ENCODE measurements at regions not wholly inside any gene's neighbourhood (a gene's known extent, or its start where the extent isn't known, plus 50 kb on each side); places are given as distances from the start of the nearest gene placed in this dataset.

- no peak for DNase-seq
Observed at GRCh38 chr10:33807531-33808359, 473.3 kb upstream of the NRP1 start.

GRCh38 chr10:33805831-33806230, 471.4 kb upstream of the NRP1 start:
- no peak for DNase-seq

GRCh38 chr10:33804584-33804983, 470.1 kb upstream of the NRP1 start:
- DNase-seq = no peak

DNA sequence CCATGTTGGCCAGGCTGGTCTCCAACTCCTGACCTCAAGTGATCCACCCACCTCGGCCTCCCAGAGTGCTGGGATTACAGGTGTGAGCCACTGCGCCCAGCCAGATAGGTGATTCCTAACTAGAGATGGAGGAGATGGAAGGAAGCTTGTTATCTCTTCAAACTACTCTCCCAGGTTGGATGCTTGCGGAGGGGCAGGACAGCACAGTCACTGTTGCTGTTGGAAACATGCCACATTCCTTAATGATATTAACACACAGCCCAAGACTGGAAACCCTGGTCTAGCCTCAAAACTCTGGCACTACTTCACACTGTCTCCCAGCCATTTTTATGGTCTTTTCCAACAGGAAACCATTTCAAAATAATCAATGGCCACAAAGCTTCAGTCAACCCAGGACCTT, 468.8 kb upstream of the NRP1 start:
- DNase-seq = no peak

GRCh38 chr10:33802566-33802965, 468.1 kb upstream of the NRP1 start:
- no peak for DNase-seq

GRCh38 chr10:33801705-33802104, 467.2 kb upstream of the NRP1 start:
- DNase-seq = no peak

- no peak for DNase-seq
Observed at GRCh38 chr10:33800986-33801385, 466.5 kb upstream of the NRP1 start.

- DNase-seq = no peak
Observed at GRCh38 chr10:33800545-33800944, 466.1 kb upstream of the NRP1 start.

GRCh38 chr10:33799944-33800323, 465.5 kb upstream of the NRP1 start:
- DNase-seq = no peak

DNA sequence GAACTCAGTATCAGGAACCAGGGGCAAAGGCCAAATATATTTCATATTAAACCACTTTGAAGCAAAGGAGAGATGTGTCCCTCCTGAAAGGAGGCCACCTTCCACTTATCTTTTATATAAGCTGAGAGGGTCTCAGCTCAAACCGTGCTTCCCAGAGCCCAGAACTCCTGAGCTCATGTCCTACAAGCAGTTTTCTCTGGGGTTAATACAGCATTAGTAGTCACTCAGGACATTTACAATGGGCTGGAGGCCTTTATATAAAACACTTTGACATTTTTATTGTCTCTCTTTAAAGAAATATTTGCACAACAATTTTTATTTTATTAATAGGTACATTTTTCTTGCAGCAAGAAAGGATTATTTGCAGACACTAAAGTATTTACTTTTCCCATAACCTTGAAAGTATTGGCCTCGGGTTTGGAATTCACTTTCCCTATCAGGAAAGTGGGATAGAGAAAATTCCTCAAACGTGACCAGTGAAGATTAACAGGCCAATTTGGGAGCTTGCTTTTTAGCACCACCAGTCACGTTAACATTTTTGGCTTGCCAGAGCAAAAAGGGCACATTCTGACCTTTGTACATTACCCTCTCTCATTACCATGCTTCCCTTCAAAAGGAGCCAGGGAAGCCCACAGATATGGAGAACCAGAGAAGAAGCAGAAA, 464.9 kb upstream of the NRP1 start:
- no peak for DNase-seq

GRCh38 chr10:33798754-33799153, 464.3 kb upstream of the NRP1 start:
- DNase-seq = no peak

- no peak for DNase-seq
Observed at GRCh38 chr10:33796680-33797079, 462.2 kb upstream of the NRP1 start.

DNA sequence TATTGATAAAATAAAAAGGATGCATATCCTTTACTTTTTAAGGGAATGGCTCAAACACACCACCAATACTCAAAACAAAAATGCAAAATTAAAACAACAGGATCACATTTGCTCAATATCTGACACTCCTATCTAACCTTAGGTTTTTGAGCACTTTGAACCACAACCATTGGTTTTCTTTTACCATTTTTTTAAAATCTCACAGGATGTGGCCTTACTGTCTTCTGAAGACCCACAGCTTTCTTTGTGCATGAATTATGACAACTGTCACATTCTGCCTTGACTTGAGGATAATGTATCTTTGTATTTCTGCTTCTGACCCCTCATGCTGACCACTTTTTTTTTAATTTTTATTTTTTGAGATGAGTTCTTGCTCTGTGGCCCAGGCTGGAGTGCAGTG, 461.1 kb upstream of the NRP1 start:
- no peak for DNase-seq

DNA sequence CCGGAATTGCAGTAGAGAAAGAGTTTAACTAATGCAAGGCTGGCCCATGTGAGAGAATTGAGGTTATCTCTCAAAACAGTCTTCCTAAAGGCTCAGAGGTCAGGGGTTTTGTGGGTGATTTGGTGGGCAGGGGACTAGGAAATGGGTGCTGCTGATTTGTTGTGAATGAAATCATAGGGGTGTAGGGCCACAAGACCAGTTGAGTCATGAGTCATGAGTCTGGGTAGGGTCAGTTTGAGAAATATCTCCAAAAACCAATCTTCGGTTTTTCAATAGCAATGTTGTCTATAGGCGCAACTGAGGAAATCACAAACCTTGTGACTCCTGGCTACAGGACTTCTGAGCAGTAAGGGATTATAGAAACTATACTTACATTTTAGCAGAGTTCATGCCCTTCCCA, 460.0 kb upstream of the NRP1 start:
- no peak for DNase-seq

GRCh38 chr10:33793793-33794192, 459.3 kb upstream of the NRP1 start:
- no peak for DNase-seq

GRCh38 chr10:33791272-33791660, 456.8 kb upstream of the NRP1 start:
- no peak for DNase-seq

DNA sequence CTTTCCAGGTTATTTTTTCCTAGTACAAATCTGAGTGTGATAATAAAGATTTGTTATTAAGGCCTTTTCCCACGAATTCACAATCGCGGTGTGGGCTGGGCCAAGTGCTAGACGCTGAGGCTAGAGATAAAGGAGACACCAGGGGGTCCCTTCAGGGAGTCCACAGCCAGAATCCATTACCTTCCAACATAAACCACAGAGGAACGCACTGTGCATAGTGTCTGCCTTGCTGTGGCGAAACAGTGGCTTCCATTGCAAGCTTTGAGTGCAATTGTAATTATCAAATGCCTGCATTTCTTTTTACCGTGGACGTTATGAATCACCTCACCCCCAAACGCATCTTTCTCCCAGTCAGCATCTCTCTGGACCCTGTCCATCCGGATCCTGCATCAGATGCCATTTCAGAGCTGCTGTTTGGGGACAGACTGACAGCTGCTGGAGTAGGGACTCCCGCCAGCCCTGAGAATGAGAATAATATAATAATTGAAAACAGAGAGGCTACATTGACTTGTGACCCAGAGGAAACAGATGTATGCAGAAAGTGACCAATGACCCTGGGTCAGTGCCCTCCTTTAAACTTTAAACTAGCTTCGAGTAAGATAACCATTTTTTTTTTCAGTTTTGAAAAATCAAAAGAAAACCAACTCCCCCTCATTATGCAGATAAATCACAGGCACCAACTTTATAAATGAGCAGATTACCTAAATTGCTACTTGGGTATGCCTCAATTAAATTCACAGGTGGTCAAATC, 456.2 kb upstream of the NRP1 start:
- no peak for DNase-seq

DNA sequence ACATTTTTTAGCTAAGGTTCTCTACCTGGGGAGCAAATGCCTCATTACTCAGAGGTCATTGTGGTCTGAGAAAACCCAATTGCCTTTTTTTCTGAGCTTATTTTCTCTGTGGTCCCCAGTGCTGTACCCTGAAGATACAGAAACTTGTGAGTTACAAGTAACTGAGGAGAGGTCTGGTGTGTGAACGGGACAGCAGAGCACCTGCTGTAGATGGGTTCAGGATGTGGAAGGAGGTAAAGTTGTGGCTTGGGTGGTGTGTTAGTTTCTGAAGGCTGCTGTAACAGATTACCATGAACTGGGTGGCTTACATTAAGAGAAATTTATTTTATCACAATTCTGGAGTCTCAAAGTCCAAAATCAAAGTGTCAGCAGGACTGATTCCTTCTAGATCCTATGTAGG, 449.1 kb upstream of the NRP1 start:
- no peak for DNase-seq

- DNase-seq = no peak
Observed at GRCh38 chr10:33783078-33783477, 448.6 kb upstream of the NRP1 start.

DNA sequence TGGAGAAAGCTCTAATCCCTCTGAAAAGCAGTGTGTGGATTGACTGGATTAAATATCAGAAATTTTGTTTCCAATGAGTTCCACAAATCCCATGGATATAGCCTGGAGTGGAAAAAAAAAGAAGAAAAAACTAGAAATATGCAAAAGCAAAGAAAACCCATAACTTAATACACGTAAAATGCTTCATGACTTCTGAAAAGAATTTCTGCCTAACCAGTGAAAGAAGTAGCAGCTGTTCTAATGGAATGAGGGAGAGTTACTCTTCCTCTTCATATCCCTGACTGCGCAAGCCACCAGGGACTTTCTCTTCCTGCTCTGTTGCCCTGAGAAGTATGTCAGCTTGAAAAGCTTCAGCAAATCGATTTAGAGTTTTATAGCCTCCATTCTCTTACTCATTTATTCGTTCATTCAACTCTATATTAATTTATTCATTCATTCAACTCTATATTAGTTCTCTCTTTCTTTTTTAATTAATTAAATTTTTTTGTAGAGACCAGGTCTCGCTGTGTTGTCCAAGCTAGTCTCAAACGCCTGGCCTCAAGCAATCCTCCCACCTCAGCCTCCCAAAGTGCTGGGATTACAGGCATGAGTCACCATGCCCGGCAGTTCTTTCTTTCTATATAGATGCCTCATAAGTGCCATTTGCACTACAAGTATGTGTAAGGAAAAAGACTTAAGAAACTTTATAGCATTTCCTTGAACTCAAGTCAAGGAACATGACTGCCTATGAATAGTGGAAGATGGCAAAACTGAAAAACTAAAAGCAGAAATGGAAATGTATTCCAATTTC, 447.3 kb upstream of the NRP1 start:
- DNase-seq = no peak

DNA sequence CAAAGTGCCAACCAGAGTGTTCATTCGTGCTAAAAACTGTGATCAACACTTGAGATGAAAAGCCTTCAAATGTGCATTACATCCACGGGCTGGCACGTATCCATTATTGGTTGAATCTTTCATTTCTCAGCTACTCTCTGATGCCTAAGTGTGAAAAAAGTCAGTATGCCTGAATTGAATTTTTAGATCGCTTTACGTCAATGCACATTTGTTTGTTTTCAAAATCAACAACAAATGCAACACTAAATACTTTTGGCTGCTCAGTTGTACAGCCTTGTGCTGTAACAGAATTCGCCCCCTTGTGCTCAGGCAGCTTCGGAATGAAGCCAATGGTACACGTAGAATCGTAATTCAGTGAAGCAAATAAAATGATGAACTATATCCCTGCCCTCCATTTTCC, 446.5 kb upstream of the NRP1 start:
- DNase-seq = no peak

DNA sequence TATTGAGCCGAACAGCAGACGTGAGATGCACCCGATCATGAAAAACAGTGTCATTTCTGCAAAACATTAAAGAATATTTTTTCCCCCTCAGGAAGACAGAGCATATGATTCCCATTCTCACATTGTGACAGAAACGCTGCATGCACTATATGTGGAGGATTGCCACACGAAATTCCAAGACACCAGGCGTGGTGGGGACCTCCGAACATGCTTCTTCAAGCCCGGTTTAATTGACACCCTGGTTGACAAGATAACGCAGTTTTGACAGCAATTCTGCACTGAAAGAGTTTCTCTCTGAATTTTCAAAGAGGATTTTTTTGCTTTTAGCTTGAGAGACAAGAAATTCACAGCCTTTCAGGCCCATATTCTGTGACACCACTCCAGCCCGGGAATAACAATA, 442.8 kb upstream of the NRP1 start:
- DNase-seq = no peak

DNA sequence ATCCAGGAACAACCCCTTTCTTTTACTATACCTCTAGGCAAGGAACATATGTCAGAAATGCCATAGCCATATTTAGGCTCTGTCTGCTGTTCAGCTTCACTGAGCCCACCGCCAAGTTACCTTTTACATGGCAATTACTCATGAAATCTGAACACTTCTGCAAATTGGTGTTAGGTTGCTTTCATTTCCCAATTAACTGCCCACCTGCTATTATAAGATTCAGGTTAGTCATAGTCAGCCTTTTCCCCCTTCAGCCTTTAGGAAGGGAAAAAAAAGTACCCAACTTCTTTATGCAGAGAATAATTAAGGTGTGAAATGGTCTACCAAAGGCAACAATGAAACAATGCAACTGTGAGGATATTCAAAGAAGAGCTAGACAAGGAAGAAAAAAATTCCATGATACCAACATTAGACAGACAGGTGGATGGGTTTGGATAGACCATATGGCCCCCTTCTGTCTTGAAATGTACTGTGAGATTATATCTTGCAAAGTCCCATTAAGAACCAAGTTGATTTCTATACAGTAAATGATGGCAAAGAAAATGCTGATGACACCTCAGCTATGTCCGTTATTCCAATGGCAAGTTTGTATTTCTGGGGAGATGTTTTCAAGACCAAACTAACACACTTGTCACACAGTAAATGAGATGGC, 442.1 kb upstream of the NRP1 start:
- no peak for DNase-seq
